ENCODE measurements at regions not wholly inside any gene's neighbourhood (a gene's known extent, or its start where the extent isn't known, plus 50 kb on each side); places are given as distances from the start of the nearest gene placed in this dataset.

DNA sequence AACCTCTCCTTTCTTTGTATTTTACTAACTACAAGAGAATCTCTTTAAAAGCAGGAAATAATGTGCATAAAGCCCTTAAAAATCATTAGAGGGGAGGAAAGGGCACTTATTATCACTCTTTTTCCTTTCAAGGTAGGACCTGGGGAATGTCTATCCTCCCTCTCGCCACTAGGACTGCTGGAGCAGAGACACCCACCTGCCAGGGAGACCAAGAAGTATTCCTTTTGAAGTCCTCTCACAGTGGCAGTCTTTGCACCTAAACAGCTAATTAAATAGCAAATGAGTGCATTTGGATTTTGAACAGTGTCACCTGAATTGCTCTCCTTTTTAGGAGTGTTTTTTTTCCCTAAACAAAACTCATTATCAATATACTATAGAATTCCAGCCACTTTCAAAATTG is 874.1 kb downstream of the ZPLD1 start:
- no peak overlapping the region for H3K4me3 ChIP-seq (ENCODE audit: low read length)
- no peak overlapping the region for H3K4me2 ChIP-seq (ENCODE audit: low read length)
- no peaks in the 10 kb centered on the region for H3F3A ChIP-seq (ENCODE audit: insufficient read depth, low read length, poor library complexity, severe bottlenecking)
- no peaks in the 10 kb centered on the region for H3K79me2 ChIP-seq (replicated peaks; ENCODE audit: insufficient read depth, low read length)
- no peaks in the 10 kb centered on the region for H3K9me3 ChIP-seq (ENCODE audit: low read length)
- no peaks in the 10 kb centered on the region for H3K27me3 ChIP-seq (ENCODE audit: insufficient read depth, low read depth, low read length)
- H4K20me1 ChIP-seq (ENCODE audit: insufficient read depth): no peaks in the 10 kb centered on the region
- H3K9me2 ChIP-seq (ENCODE audit: insufficient read depth, low read length): no peaks in the 10 kb centered on the region
- H3K27ac ChIP-seq (ENCODE audit: low read length): no peak overlapping the region
- no peaks in the 10 kb centered on the region for H3K36me3 ChIP-seq (ENCODE audit: insufficient read depth, low read length)
- H2AFZ ChIP-seq (ENCODE audit: low read depth, low read length): no peak overlapping the region
- TF ChIP-seq, protein P1, sequence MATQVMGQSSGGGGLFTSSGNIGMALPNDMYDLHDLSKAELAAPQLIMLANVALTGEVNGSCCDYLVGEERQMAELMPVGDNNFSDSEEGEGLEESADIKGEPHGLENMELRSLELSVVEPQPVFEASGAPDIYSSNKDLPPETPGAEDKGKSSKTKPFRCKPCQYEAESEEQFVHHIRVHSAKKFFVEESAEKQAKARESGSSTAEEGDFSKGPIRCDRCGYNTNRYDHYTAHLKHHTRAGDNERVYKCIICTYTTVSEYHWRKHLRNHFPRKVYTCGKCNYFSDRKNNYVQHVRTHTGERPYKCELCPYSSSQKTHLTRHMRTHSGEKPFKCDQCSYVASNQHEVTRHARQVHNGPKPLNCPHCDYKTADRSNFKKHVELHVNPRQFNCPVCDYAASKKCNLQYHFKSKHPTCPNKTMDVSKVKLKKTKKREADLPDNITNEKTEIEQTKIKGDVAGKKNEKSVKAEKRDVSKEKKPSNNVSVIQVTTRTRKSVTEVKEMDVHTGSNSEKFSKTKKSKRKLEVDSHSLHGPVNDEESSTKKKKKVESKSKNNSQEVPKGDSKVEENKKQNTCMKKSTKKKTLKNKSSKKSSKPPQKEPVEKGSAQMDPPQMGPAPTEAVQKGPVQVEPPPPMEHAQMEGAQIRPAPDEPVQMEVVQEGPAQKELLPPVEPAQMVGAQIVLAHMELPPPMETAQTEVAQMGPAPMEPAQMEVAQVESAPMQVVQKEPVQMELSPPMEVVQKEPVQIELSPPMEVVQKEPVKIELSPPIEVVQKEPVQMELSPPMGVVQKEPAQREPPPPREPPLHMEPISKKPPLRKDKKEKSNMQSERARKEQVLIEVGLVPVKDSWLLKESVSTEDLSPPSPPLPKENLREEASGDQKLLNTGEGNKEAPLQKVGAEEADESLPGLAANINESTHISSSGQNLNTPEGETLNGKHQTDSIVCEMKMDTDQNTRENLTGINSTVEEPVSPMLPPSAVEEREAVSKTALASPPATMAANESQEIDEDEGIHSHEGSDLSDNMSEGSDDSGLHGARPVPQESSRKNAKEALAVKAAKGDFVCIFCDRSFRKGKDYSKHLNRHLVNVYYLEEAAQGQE (IDR thresholded peaks at IDR 0.05; ENCODE audit: borderline replicate concordance): no peak
- TF ChIP-seq, protein P2, sequence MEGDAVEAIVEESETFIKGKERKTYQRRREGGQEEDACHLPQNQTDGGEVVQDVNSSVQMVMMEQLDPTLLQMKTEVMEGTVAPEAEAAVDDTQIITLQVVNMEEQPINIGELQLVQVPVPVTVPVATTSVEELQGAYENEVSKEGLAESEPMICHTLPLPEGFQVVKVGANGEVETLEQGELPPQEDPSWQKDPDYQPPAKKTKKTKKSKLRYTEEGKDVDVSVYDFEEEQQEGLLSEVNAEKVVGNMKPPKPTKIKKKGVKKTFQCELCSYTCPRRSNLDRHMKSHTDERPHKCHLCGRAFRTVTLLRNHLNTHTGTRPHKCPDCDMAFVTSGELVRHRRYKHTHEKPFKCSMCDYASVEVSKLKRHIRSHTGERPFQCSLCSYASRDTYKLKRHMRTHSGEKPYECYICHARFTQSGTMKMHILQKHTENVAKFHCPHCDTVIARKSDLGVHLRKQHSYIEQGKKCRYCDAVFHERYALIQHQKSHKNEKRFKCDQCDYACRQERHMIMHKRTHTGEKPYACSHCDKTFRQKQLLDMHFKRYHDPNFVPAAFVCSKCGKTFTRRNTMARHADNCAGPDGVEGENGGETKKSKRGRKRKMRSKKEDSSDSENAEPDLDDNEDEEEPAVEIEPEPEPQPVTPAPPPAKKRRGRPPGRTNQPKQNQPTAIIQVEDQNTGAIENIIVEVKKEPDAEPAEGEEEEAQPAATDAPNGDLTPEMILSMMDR (IDR thresholded peaks at IDR 0.05; ENCODE audit: poor library complexity, severe bottlenecking): peak; percentile 9
- no peak overlapping the region for H3K9ac ChIP-seq (ENCODE audit: low read length)

DNA sequence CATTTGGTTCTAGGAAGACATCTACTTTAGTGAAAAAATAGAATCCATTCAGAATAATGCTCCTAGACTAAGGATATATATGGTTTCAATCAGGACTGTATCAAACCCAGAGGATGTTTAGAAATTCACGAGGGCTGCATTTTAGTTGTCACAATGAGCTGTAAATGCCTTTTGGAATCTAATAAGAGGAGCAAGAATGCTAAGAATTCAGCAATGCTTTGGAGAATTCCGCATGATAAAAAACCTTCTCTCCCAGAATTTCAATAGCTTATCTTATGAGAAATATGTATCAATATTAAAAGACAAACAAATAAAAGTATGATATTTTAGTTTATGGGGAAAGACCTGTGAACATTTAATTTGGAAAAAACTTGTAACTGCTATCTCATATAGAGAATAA is 885.1 kb downstream of the ZPLD1 start:
- H3K4me3 ChIP-seq (ENCODE audit: low read length): no peak overlapping the region
- H3F3A ChIP-seq (ENCODE audit: insufficient read depth, low read length, poor library complexity, severe bottlenecking): no peaks in the 10 kb centered on the region
- no peak overlapping the region for H3K4me2 ChIP-seq (ENCODE audit: low read length)
- no peaks in the 10 kb centered on the region for H4K20me1 ChIP-seq (ENCODE audit: insufficient read depth)
- no peak overlapping the region for H2AFZ ChIP-seq (ENCODE audit: low read depth, low read length)
- peak overlapping the region; percentile 48 for H3K27ac ChIP-seq (ENCODE audit: low read length)
- no peaks in the 10 kb centered on the region for H3K79me2 ChIP-seq (replicated peaks; ENCODE audit: insufficient read depth, low read length)
- H3K27me3 ChIP-seq (ENCODE audit: insufficient read depth, low read depth, low read length): no peaks in the 10 kb centered on the region
- TF ChIP-seq EP300 (conservative IDR thresholded peaks at IDR 0.05; ENCODE audit: poor library complexity, severe bottlenecking) (no peak), SMC3 (conservative IDR thresholded peaks at IDR 0.05; ENCODE audit: poor library complexity) (no peak), RAD21 (conservative IDR thresholded peaks at IDR 0.05) (no peak)
- TF ChIP-seq, protein P1 (IDR thresholded peaks at IDR 0.05; ENCODE audit: borderline replicate concordance): no peak
- TF ChIP-seq, protein P2 (IDR thresholded peaks at IDR 0.05; ENCODE audit: poor library complexity, severe bottlenecking): no peak
- no peaks in the 10 kb centered on the region for H3K9me3 ChIP-seq (ENCODE audit: low read length)
- H3K36me3 ChIP-seq (ENCODE audit: insufficient read depth, low read length): no peaks in the 10 kb centered on the region
- H3K9me2 ChIP-seq (ENCODE audit: insufficient read depth, low read length): no peaks in the 10 kb centered on the region
- no peak overlapping the region for H3K9ac ChIP-seq (ENCODE audit: low read length)
